Sigmoid colon (tissue), 4 donors: ENCODE measurements at regions not wholly inside any gene's neighbourhood (a gene's known extent, or its start where the extent isn't known, plus 50 kb on each side); places are given as distances from the start of the nearest gene placed in this dataset.

ENCODE experiments used
- CTCF ChIP-seq, 4 experiments: fragments of 450-650 bp in 3 of 4; fragments of 200-600 bp in 1 of 4; IDR thresholded peaks; one replicate each; pipeline ENCODE4 v1.5.1; 2016 to 2019; ENCODE audit warnings: antibody characterized with exemption in 4 of 4, mild to moderate bottlenecking in 3 of 4, moderate library complexity in 2 of 4
- EP300 ChIP-seq, 4 donors: sonication (generic); formaldehyde crosslinking; IDR thresholded peaks; one replicate each; pipeline ENCODE4 v1.6.1; 2017; ENCODE audit warnings: antibody characterized with exemption in 4 of 4
- POLR2A ChIP-seq, 2 donors: fragments of 450-650 bp; IDR thresholded peaks; one replicate each; pipeline ENCODE4 v1.6.1; 2016; ENCODE audit warnings: antibody characterized with exemption in 2 of 2, mild to moderate bottlenecking in 2 of 2, moderate library complexity in 2 of 2
- POLR2AphosphoS5 ChIP-seq, 4 donors: sonication (generic); formaldehyde crosslinking; IDR thresholded peaks; one replicate each; pipeline ENCODE4 v1.6.1; 2017; ENCODE audit warnings: antibody characterized with exemption in 4 of 4

GRCh38 chr7:153902862-153903261, 149.3 kb upstream of the DPP6 start:
- TF ChIP-seq POLR2A (IDR thresholded peaks at IDR 0.05) = no peak
- TF ChIP-seq EP300 (IDR thresholded peaks at IDR 0.05) = no peak
- no peak for TF ChIP-seq CTCF (IDR thresholded peaks at IDR 0.05)
- no peak for TF ChIP-seq POLR2AphosphoS5 (IDR thresholded peaks at IDR 0.05)
